ENCODE measurements at regions not wholly inside any gene's neighbourhood (a gene's known extent, or its start where the extent isn't known, plus 50 kb on each side); places are given as distances from the start of the nearest gene placed in this dataset.

DNA sequence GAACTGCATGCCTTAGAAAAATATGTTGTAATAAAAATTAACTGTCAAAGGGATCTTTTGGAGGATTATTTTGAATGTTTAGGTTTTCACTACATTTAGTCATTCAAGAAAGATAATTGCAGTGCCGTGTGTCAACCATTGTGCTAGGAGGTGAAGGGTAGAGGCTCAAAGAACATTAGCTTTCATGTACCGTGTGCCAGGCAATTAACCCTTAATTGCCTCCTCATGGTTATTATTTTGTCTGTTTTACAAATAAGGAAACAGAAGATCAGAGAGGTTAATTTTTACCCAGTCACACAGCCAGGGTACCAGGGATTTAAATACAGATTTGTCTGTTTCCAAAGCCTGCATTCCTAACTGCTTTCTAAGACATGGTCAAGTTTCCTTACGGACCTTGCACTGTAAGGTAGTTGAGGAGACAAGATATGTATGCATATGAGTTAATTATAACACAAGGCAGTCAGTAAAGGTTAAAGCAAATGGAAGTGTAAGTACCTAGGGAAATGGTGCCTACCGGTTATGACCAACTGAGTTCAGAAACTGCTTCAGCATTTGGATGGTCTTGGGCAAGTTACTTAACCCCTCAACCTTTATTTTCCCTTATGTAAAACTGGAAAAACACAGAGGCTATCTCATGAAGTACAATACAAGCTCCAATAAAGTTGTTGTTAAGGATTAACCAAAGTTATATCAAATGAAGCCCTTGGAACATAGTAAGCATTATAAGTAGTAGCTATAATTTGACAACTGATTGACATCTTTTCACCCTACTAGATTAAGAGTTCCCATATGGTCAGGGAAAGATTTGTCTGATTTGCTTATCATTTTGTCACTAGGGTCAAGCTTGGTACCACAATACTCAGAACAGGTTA lies 434.9 kb downstream of the MBD2 start:
- no peak for TF ChIP-seq RCOR1 (IDR thresholded peaks at IDR 0.05; ENCODE audit: insufficient replicate concordance, low read length)
- TF ChIP-seq MAFK (IDR thresholded peaks at IDR 0.05; ENCODE audit: low read depth, low read length): no peak
- TF ChIP-seq NFE2L2 (IDR thresholded peaks at IDR 0.05; ENCODE audit: low read depth, low read length): no peak
- no peak for TF ChIP-seq MAZ (IDR thresholded peaks at IDR 0.05; ENCODE audit: borderline replicate concordance, low read depth, low read length)
- Histone ChIP-seq H3K23ac (ENCODE audit: low read depth, low read length) (no peak overlapping the region), H4K91ac (ENCODE audit: insufficient read depth, low read depth, low read length) (no peak overlapping the region), H3K27ac (ENCODE audit: insufficient read depth, low read length) (no peak overlapping the region), H3K4me1 (ENCODE audit: control insufficient read depth, insufficient read depth, low read length) (no peaks in the 10 kb centered on the region), H3K4me3 (ENCODE audit: insufficient read depth, low read depth, low read length) (no peak overlapping the region), H3K27me3 (ENCODE audit: control insufficient read depth, insufficient read depth, low read length) (no peaks in the 10 kb centered on the region), H3K9me1 (ENCODE audit: insufficient read depth, low read length) (no peaks in the 10 kb centered on the region), H4K8ac (ENCODE audit: low read depth in 2 of 2, low read length in 2 of 2) (no peak overlapping the region), H3K9me3 (ENCODE audit: control insufficient read depth, insufficient read depth, low read length) (0 out of 2 replicates have a peak, but pooled peaks cover 4% of the 10 kb centered on the region), H3K4ac (ENCODE audit: low read depth, low read length) (no peak overlapping the region), H3K9ac (ENCODE audit: low read depth, low read length) (no peak overlapping the region), H3K36me3 (ENCODE audit: control insufficient read depth, insufficient read depth, low read length) (no peaks in the 10 kb centered on the region), H2AFZ (replicated peaks; ENCODE audit: low read length, poor library complexity) (no peak overlapping the region), H3K79me1 (ENCODE audit: low read depth in 1 of 2, low read length in 2 of 2) (no peaks in the 10 kb centered on the region), H2AK9ac (replicated peaks; ENCODE audit: low read depth, low read length, poor library complexity) (no peak overlapping the region), H2AK5ac (ENCODE audit: low read depth, low read length) (no peak overlapping the region), H2BK5ac (ENCODE audit: low read depth, low read length, poor library complexity, severe bottlenecking) (no peak overlapping the region), H3K14ac (replicated peaks; ENCODE audit: low read depth, low read length) (no peak overlapping the region), H3K56ac (ENCODE audit: extremely low read depth, insufficient read depth, low read length) (no peak overlapping the region), H4K20me1 (ENCODE audit: insufficient read depth, low read length) (no peaks in the 10 kb centered on the region), H2BK20ac (ENCODE audit: low read depth, low read length) (no peak overlapping the region), H3K4me2 (ENCODE audit: low read depth, low read length) (no peak overlapping the region), H2BK15ac (ENCODE audit: low read depth, low read length) (no peak overlapping the region), H2BK120ac (ENCODE audit: low read depth, low read length) (no peak overlapping the region), H4K5ac (ENCODE audit: low read depth, low read length) (no peak overlapping the region), H3K18ac (ENCODE audit: low read depth, low read length) (no peak overlapping the region)
- ATAC-seq (ENCODE audit: low read depth): no peak
- no CpG with 5 or more reads among the region's 4 CpGs for WGBS, 2 experiments (ENCODE audit: extremely low coverage in 2 of 2, insufficient read length in 1 of 2)
- in situ Hi-C loops (cut with MboI; ENCODE audit: low sequenced_read_pairs) (no loop called here), dilution Hi-C loops (cut with HindIII; ENCODE audit: low sequenced_read_pairs, unreplicated experiment) (no loop called here), intact Hi-C loops (cut with micrococcal nuclease) (no loop called here)
- no TSS peak for BruUV-seq (replicated peaks)
- no peak for DNase-seq
- POLR2A ChIA-PET (ENCODE audit: unreplicated experiment): no interaction called here
- CTCF ChIA-PET: no interaction called here

Measured in IMR-90 (cell line).